Mucosa of rectum (tissue), 2 donors: ENCODE measurements at regions not wholly inside any gene's neighbourhood (a gene's known extent, or its start where the extent isn't known, plus 50 kb on each side); places are given as distances from the start of the nearest gene placed in this dataset.

Source experiments
- H3K27ac ChIP-seq, 2 donors: one replicate each; pipeline ENCODE4 v1.7.0; 2013; ENCODE audit warnings: inconsistent platforms in 2 of 2, low read depth in 2 of 2, low read length in 2 of 2
- H3K27me3 ChIP-seq, 2 donors: one replicate each; pipeline ENCODE4 v1.7.0; 2013; ENCODE audit warnings: low read length in 2 of 2; ENCODE audit not compliant: control insufficient read depth in 2 of 2, insufficient read depth in 2 of 2
- H3K36me3 ChIP-seq, 2 donors: one replicate each; pipeline ENCODE4 v1.7.0; 2013; ENCODE audit warnings: low read length in 2 of 2; ENCODE audit not compliant: control insufficient read depth in 2 of 2, insufficient read depth in 2 of 2
- H3K4me1 ChIP-seq, 2 donors: one replicate each; pipeline ENCODE4 v1.7.0; 2013; ENCODE audit warnings: low read length in 2 of 2, mild to moderate bottlenecking in 1 of 2; ENCODE audit not compliant: control insufficient read depth in 2 of 2, insufficient read depth in 2 of 2
- H3K4me3 ChIP-seq, 2 donors: one replicate each; pipeline ENCODE4 v1.7.0; 2013; ENCODE audit warnings: low read length in 2 of 2
- H3K9ac ChIP-seq, 2 donors: one replicate each; pipeline ENCODE4 v1.7.0; 2013; ENCODE audit warnings: low read length in 2 of 2, low read depth in 1 of 2, mild to moderate bottlenecking in 1 of 2
- H3K9me3 ChIP-seq, 2 donors: one replicate each; pipeline ENCODE4 v1.7.0; 2013; ENCODE audit warnings: low read length in 2 of 2; ENCODE audit not compliant: control insufficient read depth in 2 of 2
- donor health status: healthy.
- donor health status: Normal muscosa, but diverticular disease.

DNA sequence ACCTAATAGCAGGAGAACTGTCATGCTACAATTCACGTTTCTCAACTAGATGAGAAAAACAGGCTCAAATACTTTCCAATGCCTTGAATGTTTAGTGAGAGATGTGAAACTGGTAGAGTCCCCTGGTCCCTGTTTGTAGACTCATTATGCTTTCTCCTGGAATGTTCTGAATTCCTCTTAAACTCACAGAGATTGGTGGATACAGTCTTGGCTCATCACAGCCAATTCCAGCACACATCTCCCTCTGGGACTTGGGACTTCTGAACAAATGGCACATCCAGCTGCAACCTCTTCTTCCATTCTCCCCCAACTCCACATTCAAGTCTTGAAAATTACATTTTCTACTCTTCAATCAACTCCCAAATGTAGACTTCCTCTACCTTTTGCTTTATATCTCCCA, 58.4 kb upstream of the NT5C1B start:
- H3K36me3 ChIP-seq = no peaks in the 10 kb centered on the region
- H3K4me3 ChIP-seq = no peak overlapping the region
- no peaks in the 10 kb centered on the region for H3K27me3 ChIP-seq
- no peak overlapping the region for H3K9ac ChIP-seq
- H3K27ac ChIP-seq = no peak overlapping the region
- no peaks in the 10 kb centered on the region for H3K9me3 ChIP-seq
- H3K4me1 ChIP-seq = no peaks in the 10 kb centered on the region

DNA sequence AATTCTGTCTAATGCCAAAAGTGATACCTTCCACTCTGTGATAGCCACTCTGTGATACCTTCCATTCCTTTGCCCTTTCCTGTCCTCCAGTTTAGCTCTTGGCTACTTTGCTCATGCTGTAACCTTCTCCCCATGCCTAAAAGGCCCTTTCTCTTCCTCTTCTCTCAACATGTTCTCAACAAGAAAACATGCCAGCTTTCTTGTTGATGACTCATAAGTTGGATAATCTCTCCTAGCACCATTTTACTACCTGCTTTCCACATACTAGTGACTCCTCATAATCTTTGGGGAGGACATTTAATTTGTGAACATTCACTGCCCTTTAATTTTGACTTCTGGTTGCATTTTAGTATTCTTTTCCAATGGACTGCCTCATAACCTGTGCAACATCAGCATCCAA, 55.9 kb upstream of the NT5C1B start:
- no peaks in the 10 kb centered on the region for H3K4me1 ChIP-seq
- no peaks in the 10 kb centered on the region for H3K36me3 ChIP-seq
- H3K27ac ChIP-seq = no peak overlapping the region
- no peak overlapping the region for H3K9ac ChIP-seq
- H3K4me3 ChIP-seq = no peak overlapping the region
- no peaks in the 10 kb centered on the region for H3K27me3 ChIP-seq
- no peaks in the 10 kb centered on the region for H3K9me3 ChIP-seq

DNA sequence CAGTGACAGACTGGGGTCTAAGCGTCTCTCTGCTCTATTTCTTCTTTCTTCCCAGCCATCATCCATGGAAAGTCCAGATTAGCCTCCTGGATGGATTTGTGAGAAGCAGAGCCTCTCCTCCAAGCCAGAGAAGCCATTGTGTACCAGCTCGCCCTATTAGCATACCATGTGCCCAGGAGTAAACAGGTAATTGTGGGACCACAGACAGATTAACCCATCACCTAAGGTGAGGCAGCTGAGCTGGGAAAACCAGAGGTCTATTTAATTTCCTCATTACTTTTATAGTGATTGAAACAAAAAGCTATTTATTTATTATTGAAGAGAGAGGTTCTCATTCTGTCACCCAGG, 54.7 kb upstream of the NT5C1B start:
- Histone ChIP-seq H3K27ac (no peak overlapping the region), H3K9me3 (no peaks in the 10 kb centered on the region), H3K27me3 (no peaks in the 10 kb centered on the region), H3K36me3 (no peaks in the 10 kb centered on the region), H3K4me3 (no peak overlapping the region), H3K4me1 (no peaks in the 10 kb centered on the region), H3K9ac (no peak overlapping the region)

DNA sequence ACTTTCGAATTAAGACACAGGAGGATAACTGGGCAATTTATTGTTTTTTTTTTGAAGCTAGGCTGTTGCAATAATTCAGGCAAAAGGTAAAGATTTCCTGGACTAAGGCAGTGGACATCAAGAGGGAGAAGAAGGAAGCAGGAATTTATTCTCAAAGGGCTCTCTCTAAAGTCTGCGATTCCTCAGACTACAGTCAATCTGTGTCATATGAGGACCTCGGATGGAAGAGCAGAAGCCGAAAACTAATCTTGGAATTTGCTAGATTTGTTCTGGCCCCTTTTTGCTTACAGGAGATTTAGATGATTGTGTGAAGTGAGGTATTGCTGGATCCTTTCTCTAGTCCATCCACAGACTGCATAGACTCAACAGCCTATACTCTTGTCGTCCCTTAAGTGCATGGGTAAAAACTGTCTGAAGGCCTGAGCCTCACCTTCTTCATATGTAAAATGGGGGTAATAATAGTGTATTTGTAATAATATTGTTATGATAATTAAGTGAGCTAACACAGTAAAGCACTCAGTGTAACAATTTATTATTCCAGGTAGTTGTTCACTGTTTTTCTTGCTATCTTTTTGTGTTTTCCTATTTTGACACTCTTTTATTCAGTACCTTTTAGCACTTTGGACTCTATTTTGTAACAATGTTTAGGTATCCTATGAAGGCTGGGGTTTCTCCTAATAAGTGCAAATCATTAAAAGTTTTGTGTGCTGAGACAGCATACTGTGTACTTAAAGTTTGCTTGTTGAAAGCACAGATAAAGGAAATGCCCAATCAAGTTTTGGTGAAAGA, 54.2 kb upstream of the NT5C1B start:
- H3K27me3 ChIP-seq = no peaks in the 10 kb centered on the region
- H3K36me3 ChIP-seq = no peaks in the 10 kb centered on the region
- H3K4me3 ChIP-seq = no peak overlapping the region
- no peaks in the 10 kb centered on the region for H3K9me3 ChIP-seq
- H3K9ac ChIP-seq = no peak overlapping the region
- no peaks in the 10 kb centered on the region for H3K4me1 ChIP-seq
- no peak overlapping the region for H3K27ac ChIP-seq

DNA sequence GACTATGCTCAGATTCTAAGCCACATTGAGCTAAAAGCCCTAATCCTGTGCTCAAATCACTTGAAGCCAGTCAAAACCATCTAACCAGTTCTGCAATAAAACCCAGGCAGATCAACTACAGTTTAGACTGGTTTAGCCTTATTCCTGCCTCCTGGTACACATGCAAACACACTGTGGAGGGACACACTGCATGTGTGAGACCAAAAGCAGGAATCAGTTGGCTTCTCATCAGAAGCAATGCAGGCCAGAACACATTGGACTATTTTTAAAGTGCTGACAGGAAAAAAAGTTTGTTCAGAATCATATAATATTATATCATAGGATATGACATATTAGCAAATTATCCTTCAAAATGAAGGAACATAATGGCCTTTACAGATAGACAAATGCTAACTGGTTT, 52.5 kb upstream of the NT5C1B start:
- H3K4me1 ChIP-seq = no peaks in the 10 kb centered on the region
- H3K4me3 ChIP-seq = no peak overlapping the region
- no peaks in the 10 kb centered on the region for H3K27me3 ChIP-seq
- no peaks in the 10 kb centered on the region for H3K9me3 ChIP-seq
- no peaks in the 10 kb centered on the region for H3K36me3 ChIP-seq
- no peak overlapping the region for H3K27ac ChIP-seq
- H3K9ac ChIP-seq = no peak overlapping the region

- no peak overlapping the region for H3K27ac ChIP-seq
- no peaks in the 10 kb centered on the region for H3K36me3 ChIP-seq
- no peaks in the 10 kb centered on the region for H3K27me3 ChIP-seq
- H3K9me3 ChIP-seq = no peaks in the 10 kb centered on the region
- no peak overlapping the region for H3K4me3 ChIP-seq
- H3K4me1 ChIP-seq = no peaks in the 10 kb centered on the region
- no peak overlapping the region for H3K9ac ChIP-seq
Observed at GRCh38 chr2:18639756-18640453, 50.5 kb upstream of the NT5C1B start.
